GM12878 (cell line): ENCODE measurements at regions not wholly inside any gene's neighbourhood (a gene's known extent, or its start where the extent isn't known, plus 50 kb on each side); places are given as distances from the start of the nearest gene placed in this dataset.

Experiments used
- ATAC-seq: fragments of 200-7000 bp; cut with Tn5 transposase; 3 replicates; pipeline ENCODE4 v1.9.1; 2020; ENCODE audit warnings: mild to moderate bottlenecking, moderate library complexity
- BruUV-seq: library from RNA; stranded (reverse); fragments of 400-500 nt; replicated peaks from 2 replicates; lab custom pipeline; 2021; lab: Mats Ljungman, UMichigan
- CTCF ChIA-PET: fragments of 300-600 bp; sonication (Branson Sonifier 250); formaldehyde crosslinking; extraction: SDS; loops from one replicate; lab custom pipeline; 2021; ENCODE audit warnings: inconsistent platforms; lab: Yijun Ruan, JAX
- POLR2A ChIA-PET: fragments of 350-600 bp; formaldehyde crosslinking; extraction: SDS; loops from one replicate; lab custom pipeline; 2021; ENCODE audit warnings: inconsistent platforms; lab: Charles Lee
- RAD21 ChIA-PET: fragments of 300-600 bp; sonication (Branson Sonifier 250); formaldehyde crosslinking; loops from one replicate; lab custom pipeline; 2023; ENCODE audit warnings: antibody characterized with exemption; ENCODE audit not compliant: unreplicated experiment; lab: Charles Lee
- SMC1A ChIA-PET: fragments of 300-600 bp; sonication (Branson Sonifier 250); formaldehyde crosslinking; loops from one replicate; lab custom pipeline; 2023; ENCODE audit not compliant: unreplicated experiment, uncharacterized antibody; lab: Charles Lee
- DNase-seq: peaks from one replicate; pipeline ENCODE4 v3.0.0-alpha.2; 2011; ENCODE audit warnings: low read depth, low spot score
- FAIRE-seq: peaks from 3 replicates; lab custom pipeline; 2011; peaks lifted over from hg19 to GRCh38; lab: Jason Lieb, UNC
- H2AFZ ChIP-seq: 2 replicates; pipeline ENCODE4 v1.6.0; 2011; ENCODE audit warnings: low read depth, low read length, control low read depth; ENCODE audit not compliant: control insufficient read depth
- H3K27ac ChIP-seq: 2 replicates; pipeline ENCODE4 v1.5.1; 2011; ENCODE audit warnings: control low read depth; ENCODE audit not compliant: control insufficient read depth, insufficient read depth
- H3K27me3 ChIP-seq, 2 experiments: replicated peaks in 1 of 2; 2 replicates each; pipeline versions ENCODE4 v1.6.0 to v1.6.1; 2011; ENCODE audit warnings: low read length in 1 of 2; ENCODE audit not compliant: control insufficient read depth in 2 of 2, insufficient read depth in 2 of 2
- H3K36me3 ChIP-seq, 2 experiments: 2 replicates each; pipeline ENCODE4 v1.5.1; 2011; ENCODE audit warnings: low read length in 1 of 2; ENCODE audit not compliant: control insufficient read depth in 2 of 2, insufficient read depth in 2 of 2
- H3K4me1 ChIP-seq: 2 replicates; pipeline ENCODE4 v1.6.1; 2011; ENCODE audit warnings: mild to moderate bottlenecking, low read length, moderate library complexity, mixed read lengths; ENCODE audit not compliant: control insufficient read depth, insufficient read depth
- H3K4me2 ChIP-seq: 2 replicates; pipeline ENCODE4 v1.6.0; 2011; ENCODE audit warnings: control low read depth; ENCODE audit not compliant: control insufficient read depth, insufficient read depth
- H3K4me3 ChIP-seq: fragments of 200-600 bp; sonication (generic); 2 replicates; pipeline ENCODE4 v1.5.1; 2016
- H3K79me2 ChIP-seq: 2 replicates; pipeline ENCODE4 v1.6.0; 2011; ENCODE audit warnings: low read length; ENCODE audit not compliant: control insufficient read depth, insufficient read depth
- H3K9ac ChIP-seq: 2 replicates; pipeline ENCODE4 v1.8.0; 2011; ENCODE audit warnings: low read length, control low read depth, mixed read lengths; ENCODE audit not compliant: control insufficient read depth, insufficient read depth
- H3K9me3 ChIP-seq: replicated peaks from 3 replicates; pipeline ENCODE4 v1.5.1; 2011; ENCODE audit warnings: mild to moderate bottlenecking, low read length; ENCODE audit not compliant: control insufficient read depth, insufficient read depth
- H4K20me1 ChIP-seq: 2 replicates; pipeline ENCODE4 v1.6.0; 2011; ENCODE audit not compliant: control insufficient read depth, insufficient read depth
- ATF7 ChIP-seq: fragments of 450-650 bp; IDR thresholded peaks from 2 replicates; pipeline ENCODE4 v1.6.1; 2016; ENCODE audit warnings: low read depth, mild to moderate bottlenecking
- CEBPB ChIP-seq, 2 experiments: fragments of 150-350 bp in 1 of 2; IDR thresholded peaks; 2 replicates each; pipeline ENCODE4 v1.6.1; 2012 to 2014; ENCODE audit warnings: low read depth in 2 of 2, low read length in 2 of 2, borderline replicate concordance in 1 of 2, inconsistent platforms in 1 of 2
- E2F4 ChIP-seq: IDR thresholded peaks from 2 replicates; pipeline ENCODE4 v1.6.1; 2012; ENCODE audit warnings: low read depth, low read length, improper control_type of control experiment
- FOXM1 ChIP-seq: IDR thresholded peaks from 2 replicates; pipeline ENCODE4 v1.6.1; 2012; ENCODE audit warnings: low read depth, mild to moderate bottlenecking, inconsistent platforms, low read length, moderate library complexity
- IKZF2 ChIP-seq, 2 experiments: fragments of 450-650 bp; IDR thresholded peaks; 2 replicates each; pipeline ENCODE4 v1.6.1; 2017; ENCODE audit warnings: mild to moderate bottlenecking in 2 of 2, moderate library complexity in 2 of 2
- JUND ChIP-seq: IDR thresholded peaks from 2 replicates; pipeline ENCODE4 v1.6.1; 2012; ENCODE audit warnings: low read depth, mild to moderate bottlenecking, low read length, improper control_type of control experiment, moderate library complexity
- MYB ChIP-seq: fragments of 150-350 bp; IDR thresholded peaks from 2 replicates; pipeline ENCODE4 v1.6.1; 2014; ENCODE audit warnings: mild to moderate bottlenecking, low read depth, low read length, borderline replicate concordance
- NFYB ChIP-seq: IDR thresholded peaks from 2 replicates; pipeline ENCODE4 v1.6.1; 2011; ENCODE audit warnings: low read depth, mild to moderate bottlenecking, low read length, improper control_type of control experiment, moderate library complexity; ENCODE audit not compliant: insufficient read depth
- SIX5 ChIP-seq: IDR thresholded peaks from 2 replicates; pipeline ENCODE4 v1.6.1; 2011; ENCODE audit warnings: mild to moderate bottlenecking, low read depth, low read length, moderate library complexity; ENCODE audit not compliant: severe bottlenecking
- TBL1XR1 ChIP-seq: IDR thresholded peaks from 2 replicates; pipeline ENCODE4 v1.6.1; 2012; ENCODE audit warnings: low read depth, low read length, improper control_type of control experiment
- WRNIP1 ChIP-seq: IDR thresholded peaks from 2 replicates; pipeline ENCODE4 v1.6.1; 2011; ENCODE audit warnings: low read depth, low read length, improper control_type of control experiment, borderline replicate concordance
- ZNF592 ChIP-seq: fragments of 450-650 bp; IDR thresholded peaks from 2 replicates; pipeline ENCODE4 v1.6.1; 2017; ENCODE audit warnings: mild to moderate bottlenecking, moderate library complexity
- WGBS: methylation state at CpG from one replicate; pipeline ENCODE4 v1.1.6; 2016; ENCODE audit warnings: low lambda C conversion rate; ENCODE audit not compliant: insufficient replicate concordance, insufficient coverage; ENCODE audit errors: missing lambda C conversion rate; 5-methylcytosine and 5-hydroxymethylcytosine counted together
- in situ Hi-C: fragments of 300-500 bp; cut with MboI; formaldehyde crosslinking; loops from 9 replicates; pipeline ENCODE4 v1.14.3; 2018; ENCODE audit warnings: mixed read lengths
- intact Hi-C: fragments of 100-400 bp; cut with micrococcal nuclease; formaldehyde crosslinking; loops from one replicate; pipeline ENCODE4 v1.14.2; 2022; ENCODE audit not compliant: unreplicated experiment

- no peaks in the 10 kb centered on the region for H3K9me3 ChIP-seq
- ChIA-PET CTCF (no interaction called here), SMC1A (no interaction called here), RAD21 (no interaction called here), POLR2A (no interaction called here)
- H3K27ac ChIP-seq, result no peak overlapping the region
- no peaks in the 10 kb centered on the region for H4K20me1 ChIP-seq
- in situ Hi-C loops, result no loop called here
- DNase-seq (no peak), ATAC-seq (no peak), FAIRE-seq (no peak)
- no peaks in the 10 kb centered on the region for H3K36me3 ChIP-seq
- 23% methylated on average over 4 of the region's 4 CpGs for WGBS
- H2AFZ ChIP-seq, result no peak overlapping the region
- no peaks in the 10 kb centered on the region for H3K4me1 ChIP-seq
- no peaks in the 10 kb centered on the region for H3K79me2 ChIP-seq
- H3K4me2 ChIP-seq, result no peak overlapping the region
- no TSS peak for BruUV-seq
- no peak overlapping the region for H3K9ac ChIP-seq
- intact Hi-C loops, result no loop called here
- TF ChIP-seq WRNIP1, result no peak
- no peak for TF ChIP-seq ATF7
- no peak for TF ChIP-seq NFYB
- no peak for TF ChIP-seq FOXM1
- no peak for TF ChIP-seq ZNF592
- no peak for TF ChIP-seq JUND
- no peak for TF ChIP-seq MYB
- no peak for TF ChIP-seq IKZF2 (IDR thresholded peaks at IDR 0.05)
- TF ChIP-seq TBL1XR1, result no peak
- no peak for TF ChIP-seq E2F4
- no peak for TF ChIP-seq SIX5
- TF ChIP-seq CEBPB (IDR thresholded peaks at IDR 0.05; ENCODE audit: borderline replicate concordance in 1 of 2, low read depth in 2 of 2, low read length in 2 of 2), result no peak
- no peaks in the 10 kb centered on the region for H3K27me3 ChIP-seq
- no peak overlapping the region for H3K4me3 ChIP-seq
Observed at GRCh38 chr3:178194539-178194938, 341.7 kb upstream of the KCNMB2 start.
